ENCODE measurements at regions not wholly inside any gene's neighbourhood (a gene's known extent, or its start where the extent isn't known, plus 50 kb on each side); places are given as distances from the start of the nearest gene placed in this dataset.

GRCh38 chr20:4332121-4332860 is 83.2 kb upstream of the ADRA1D start:
- no peak for DNase-seq (ENCODE audit: low read depth)
- no peak overlapping the region for H3K4me3 ChIP-seq (ENCODE audit: low read depth, low read length)
- TF ChIP-seq CTCF (IDR thresholded peaks at IDR 0.05; ENCODE audit: insufficient read depth, low read length), result no peak

- TF ChIP-seq CTCF (IDR thresholded peaks at IDR 0.05; ENCODE audit: insufficient read depth, low read length), result no peak
- DNase-seq (ENCODE audit: low read depth), result no peak
- no peak overlapping the region for H3K4me3 ChIP-seq (ENCODE audit: low read depth, low read length)
Measured at GRCh38 chr20:4330011-4330410, 80.9 kb upstream of the ADRA1D start.

DNA sequence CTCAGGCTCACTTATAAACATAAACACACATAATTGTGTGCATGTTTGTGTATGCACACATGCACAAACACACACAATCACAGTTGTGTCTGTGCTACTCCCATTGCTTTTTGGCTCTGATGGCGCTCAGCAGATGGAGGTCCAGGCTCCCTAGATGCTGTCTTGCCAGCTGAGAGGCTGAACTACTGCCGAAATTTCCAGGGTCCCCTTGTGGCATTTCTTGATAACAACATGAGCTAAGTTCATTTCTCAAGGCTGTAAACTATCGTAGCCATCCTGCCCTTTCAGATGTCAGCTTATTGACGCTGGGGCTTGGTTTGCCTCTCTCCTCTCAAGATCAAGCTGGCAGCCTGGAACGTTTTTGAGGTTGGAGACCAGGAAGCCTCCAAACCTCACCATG is 80.1 kb upstream of the ADRA1D start:
- no peak for DNase-seq (ENCODE audit: low read depth)
- TF ChIP-seq CTCF (IDR thresholded peaks at IDR 0.05; ENCODE audit: insufficient read depth, low read length), result no peak
- no peak overlapping the region for H3K4me3 ChIP-seq (ENCODE audit: low read depth, low read length)

- DNase-seq (ENCODE audit: low read depth), result no peak
- TF ChIP-seq CTCF (IDR thresholded peaks at IDR 0.05; ENCODE audit: insufficient read depth, low read length), result no peak
- H3K4me3 ChIP-seq (ENCODE audit: low read depth, low read length), result no peak overlapping the region
Measured at GRCh38 chr20:4328541-4328940, 79.5 kb upstream of the ADRA1D start.

DNA sequence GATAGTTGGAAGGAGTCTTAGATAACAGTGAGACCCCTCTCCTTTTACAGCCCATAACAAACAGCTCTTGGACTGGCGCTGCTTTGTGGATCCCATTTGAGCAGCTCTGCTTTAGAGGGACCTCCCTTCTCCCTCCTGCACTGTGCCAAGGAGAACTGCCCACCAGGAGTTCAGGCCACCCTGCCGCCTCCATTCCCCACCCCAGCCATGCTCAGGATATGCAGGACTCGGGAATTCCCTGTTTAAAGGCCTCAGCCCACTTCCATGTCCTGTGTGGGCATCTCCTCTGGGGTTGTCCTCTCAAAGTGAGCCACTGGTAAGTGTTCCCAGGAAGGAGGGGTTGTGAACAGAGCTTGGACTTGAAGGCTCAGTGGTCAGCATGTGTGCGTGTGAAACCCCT is 78.9 kb upstream of the ADRA1D start:
- H3K4me3 ChIP-seq (ENCODE audit: low read depth, low read length), result no peak overlapping the region
- no peak for DNase-seq (ENCODE audit: low read depth)
- TF ChIP-seq CTCF (IDR thresholded peaks at IDR 0.05; ENCODE audit: insufficient read depth, low read length), result no peak

DNA sequence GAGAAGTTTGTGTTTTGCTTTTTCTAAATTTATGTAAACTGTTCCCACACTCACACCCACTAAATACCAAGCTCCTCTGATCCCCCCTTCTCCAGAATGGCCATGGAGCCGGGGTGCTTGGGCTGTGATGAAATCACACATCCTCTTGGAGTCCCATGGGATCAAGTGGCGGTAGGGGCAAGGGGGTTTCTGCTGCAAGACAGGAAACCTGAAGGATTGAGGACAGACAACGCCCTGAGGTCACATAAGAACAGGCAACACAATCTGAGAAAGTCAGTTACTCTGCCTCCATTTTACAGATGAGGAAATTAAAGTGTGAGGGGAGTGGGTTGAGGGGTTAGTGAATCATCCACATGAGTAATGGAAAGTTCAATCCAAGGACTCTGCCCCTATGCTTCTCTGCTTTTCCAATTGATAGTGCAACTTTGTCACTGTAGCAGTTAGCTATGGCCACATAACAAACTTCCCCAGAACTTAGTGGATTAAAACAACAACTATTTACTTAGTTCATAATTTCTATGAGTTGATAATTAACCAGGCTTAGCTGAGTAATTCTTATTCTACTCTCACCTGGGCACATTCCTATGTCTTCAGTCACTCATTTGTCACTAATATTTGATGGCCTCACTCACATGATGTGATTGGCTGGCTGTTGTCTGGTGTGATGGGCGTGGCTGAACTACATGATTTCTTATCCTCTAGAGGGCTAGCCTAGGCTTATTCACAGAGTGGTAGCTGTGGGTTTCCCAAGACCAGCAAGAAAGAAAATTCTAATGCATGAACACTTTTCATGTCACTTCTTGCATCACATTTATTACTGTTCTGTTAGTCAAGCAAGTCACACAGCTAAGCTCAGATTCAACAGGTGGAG is 77.3 kb upstream of the ADRA1D start:
- TF ChIP-seq CTCF (IDR thresholded peaks at IDR 0.05; ENCODE audit: insufficient read depth, low read length), result no peak
- H3K4me3 ChIP-seq (ENCODE audit: low read depth, low read length), result no peak overlapping the region
- no peak for DNase-seq (ENCODE audit: low read depth)

Data from fibroblast of the aortic adventitia (primary cell).